Testis (tissue), 2 donors: ENCODE measurements at regions not wholly inside any gene's neighbourhood (a gene's known extent, or its start where the extent isn't known, plus 50 kb on each side); places are given as distances from the start of the nearest gene placed in this dataset.

Experiments used
- DNase-seq: peaks from one replicate; pipeline ENCODE4 v3.0.0-alpha.2; 2019
- H3K27ac ChIP-seq, 2 donors: fragments of 200-600 bp; sonication (generic); one replicate each; pipeline ENCODE4 v1.5.1; 2019
- H3K27me3 ChIP-seq: fragments of 200-600 bp; sonication (generic); one replicate; pipeline ENCODE4 v1.5.1; 2019
- H3K36me3 ChIP-seq: fragments of 200-600 bp; sonication (generic); one replicate; pipeline ENCODE4 v1.5.1; 2017; ENCODE audit warnings: low read depth; ENCODE audit errors: missing control alignments
- H3K4me1 ChIP-seq: fragments of 200-600 bp; sonication (generic); one replicate; pipeline ENCODE4 v1.5.1; 2019
- H3K4me3 ChIP-seq, 2 donors: fragments of 200-600 bp; sonication (generic); one replicate each; pipeline ENCODE4 v1.5.1; 2017 to 2019
- H3K9me3 ChIP-seq: fragments of 200-600 bp; sonication (generic); one replicate; pipeline ENCODE4 v1.5.1; 2017
- CTCF ChIP-seq, 3 experiments: fragments of 450-650 bp in 2 of 3; fragments of 200-600 bp in 1 of 3; sonication (generic) in 1 of 3; IDR thresholded peaks; one replicate each; pipeline ENCODE4 v1.5.1; 2016 to 2019; ENCODE audit warnings: antibody characterized with exemption in 3 of 3, mild to moderate bottlenecking in 2 of 3, moderate library complexity in 1 of 3
- POLR2A ChIP-seq: fragments of 450-650 bp; IDR thresholded peaks from one replicate; pipeline ENCODE4 v1.6.1; 2017; ENCODE audit warnings: antibody characterized with exemption, mild to moderate bottlenecking, moderate library complexity
- WGBS, 2 donors: methylation state at CpG; one replicate each; pipeline ENCODE4 v1.1.5; 2018; 5-methylcytosine and 5-hydroxymethylcytosine counted together
- intact Hi-C: fragments of 100-400 bp; cut with DNase I; formaldehyde crosslinking; loops from one replicate; pipeline ENCODE4 v1.15.1; 2023; ENCODE audit warnings: low total_unique reads

DNA sequence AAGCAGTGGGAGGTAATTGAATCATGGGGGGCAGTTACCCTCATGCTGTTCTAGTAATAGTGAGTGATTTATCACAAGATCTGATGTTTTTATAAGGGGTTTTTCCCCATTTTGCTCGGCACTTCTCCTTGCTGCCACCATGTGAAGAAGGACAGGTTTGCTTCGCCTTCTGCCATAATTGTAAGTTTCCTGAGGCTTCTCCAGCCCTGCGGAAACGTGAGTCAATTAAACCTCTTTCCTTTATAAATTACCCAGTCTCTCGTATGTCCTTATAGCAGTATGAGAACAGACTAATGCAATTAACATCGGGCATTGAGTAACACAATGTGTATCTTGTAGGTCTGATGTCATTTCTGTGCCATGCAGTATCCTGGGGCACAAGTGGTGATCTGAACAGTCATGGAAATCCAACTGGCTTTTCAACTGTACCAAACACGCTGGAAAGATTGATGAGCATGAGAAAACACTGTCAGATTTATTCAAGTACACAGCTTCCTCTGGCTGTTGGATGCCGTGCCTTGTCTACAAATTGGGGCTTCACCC is 208.6 kb upstream of the KIAA1217 start:
- DNase-seq, result no peak
- Histone ChIP-seq H3K36me3 (no peaks in the 10 kb centered on the region), H3K9me3 (no peaks in the 10 kb centered on the region), H3K27me3 (no peaks in the 10 kb centered on the region), H3K27ac (no peak overlapping the region), H3K4me3 (no peak overlapping the region), H3K4me1 (no peaks in the 10 kb centered on the region)
- no peak for TF ChIP-seq POLR2A
- TF ChIP-seq CTCF (IDR thresholded peaks at IDR 0.05), result no peak
- WGBS, 2 donors, result 86 to 94% methylated on average over 8 of the region's 8 CpGs
- intact Hi-C loops, result no loop called here

DNA sequence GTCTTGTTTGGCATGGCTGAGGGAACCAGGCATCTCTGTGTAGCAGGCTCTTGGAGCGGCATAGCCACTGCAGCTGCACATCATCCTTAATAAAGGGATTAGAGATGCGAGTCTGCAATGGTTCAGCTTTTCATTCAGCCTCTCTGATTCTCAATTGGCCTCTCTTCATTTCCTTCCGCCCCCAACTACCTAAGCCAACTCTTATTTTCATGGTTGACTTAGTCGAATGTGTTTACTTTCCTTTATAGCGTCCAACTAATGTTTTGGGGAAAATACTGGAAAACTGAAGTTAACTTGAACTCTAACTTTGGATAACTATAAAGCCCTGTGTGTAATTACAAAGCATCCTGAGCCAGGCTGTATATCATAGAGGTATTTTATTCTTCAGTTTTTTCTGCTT is 202.2 kb upstream of the KIAA1217 start:
- Histone ChIP-seq H3K4me3 (no peak overlapping the region), H3K4me1 (peaks cover 5% of the 10 kb centered on the region), H3K9me3 (no peaks in the 10 kb centered on the region), H3K36me3 (no peaks in the 10 kb centered on the region), H3K27me3 (no peaks in the 10 kb centered on the region), H3K27ac (no peak overlapping the region)
- WGBS, 2 donors, result 92 to 96% methylated on average over 5 of the region's 5 CpGs
- no peak for TF ChIP-seq POLR2A
- no peak for TF ChIP-seq CTCF (IDR thresholded peaks at IDR 0.05)
- DNase-seq, result no peak
- intact Hi-C loops, result no loop called here

- no peak for TF ChIP-seq POLR2A
- TF ChIP-seq CTCF (IDR thresholded peaks at IDR 0.05), result no peak
- Histone ChIP-seq H3K4me3 (no peak overlapping the region), H3K36me3 (no peaks in the 10 kb centered on the region), H3K27ac (no peak overlapping the region), H3K9me3 (no peaks in the 10 kb centered on the region), H3K4me1 (peaks cover 5% of the 10 kb centered on the region), H3K27me3 (no peaks in the 10 kb centered on the region)
- no peak for DNase-seq
- intact Hi-C loops, result no loop called here
- 84 to 93% methylated on average over 3 of the region's 3 CpGs for WGBS, 2 donors
Observed at GRCh38 chr10:24007359-24007758, 201.6 kb upstream of the KIAA1217 start.

GRCh38 chr10:24008164-24009091 is 200.5 kb upstream of the KIAA1217 start:
- no peak overlapping the region for H3K4me3 ChIP-seq
- intact Hi-C loops, result no loop called here
- H3K9me3 ChIP-seq, result no peaks in the 10 kb centered on the region
- no peaks in the 10 kb centered on the region for H3K27me3 ChIP-seq
- 49 to 53% methylated on average over 13 of the region's 13 CpGs for WGBS, 2 donors
- no peak overlapping the region for H3K27ac ChIP-seq
- DNase-seq, result no peak
- H3K36me3 ChIP-seq, result no peaks in the 10 kb centered on the region
- TF ChIP-seq POLR2A (no peak), CTCF (IDR thresholded peaks at IDR 0.05) (no peak)
- peaks cover 5% of the 10 kb centered on the region for H3K4me1 ChIP-seq
